Progenitor cell of endocrine pancreas (in vitro differentiated cells): ENCODE measurements at regions not wholly inside any gene's neighbourhood (a gene's known extent, or its start where the extent isn't known, plus 50 kb on each side); places are given as distances from the start of the nearest gene placed in this dataset.

Source experiments
- DNase-seq: peaks from one replicate; pipeline ENCODE4 v3.0.0; 2021; ENCODE audit warnings: low spot score; ENCODE audit not compliant: unreplicated experiment
- H3K27ac Mint-ChIP-seq: 2 replicates; pipeline ENCODE4 v1.8.0; 2021; ENCODE audit warnings: mild to moderate bottlenecking, moderate library complexity, mixed read lengths
- H3K27me3 Mint-ChIP-seq: 2 replicates; pipeline ENCODE4 v1.8.0; 2021; ENCODE audit warnings: mixed read lengths
- H3K36me3 Mint-ChIP-seq: 2 replicates; pipeline ENCODE4 v1.8.0; 2022; ENCODE audit warnings: mixed read lengths; ENCODE audit not compliant: insufficient read depth
- H3K4me1 Mint-ChIP-seq: 2 replicates; pipeline ENCODE4 v1.8.0; 2021; ENCODE audit warnings: low read depth, mixed read lengths
- H3K4me3 Mint-ChIP-seq: 2 replicates; pipeline ENCODE4 v1.8.0; 2021; ENCODE audit warnings: low read depth, mild to moderate bottlenecking, moderate library complexity, mixed read lengths
- H3K9me3 Mint-ChIP-seq: 2 replicates; pipeline ENCODE4 v1.8.0; 2021; ENCODE audit warnings: low read depth, mixed read lengths
- CTCF ChIP-seq: fragments of 200-600 bp; sonication (generic); IDR thresholded peaks from one replicate; pipeline ENCODE4 v1.5.0; 2021; ENCODE audit warnings: antibody characterized with exemption, mild to moderate bottlenecking; ENCODE audit not compliant: unreplicated experiment

- no peak for DNase-seq
- no peak for TF ChIP-seq CTCF
- Mint-ChIP-seq H3K27ac (no peak overlapping the region), H3K27me3 (no peaks in the 10 kb centered on the region), H3K4me3 (no peak overlapping the region), H3K9me3 (no peaks in the 10 kb centered on the region), H3K36me3 (no peaks in the 10 kb centered on the region), H3K4me1 (peaks cover 4% of the 10 kb centered on the region)
These were observed 234.0 kb upstream of the ITGA4 start for GRCh38 chr2:181223234-181223633.

GRCh38 chr2:181224866-181225265 is 232.3 kb upstream of the ITGA4 start:
- no peak overlapping the region for H3K27ac Mint-ChIP-seq
- no peak for TF ChIP-seq CTCF
- H3K4me3 Mint-ChIP-seq: no peak overlapping the region
- H3K36me3 Mint-ChIP-seq: no peaks in the 10 kb centered on the region
- H3K9me3 Mint-ChIP-seq: no peaks in the 10 kb centered on the region
- peaks cover 4% of the 10 kb centered on the region for H3K4me1 Mint-ChIP-seq
- no peak for DNase-seq
- H3K27me3 Mint-ChIP-seq: no peaks in the 10 kb centered on the region

GRCh38 chr2:181228661-181229060 is 228.5 kb upstream of the ITGA4 start:
- Mint-ChIP-seq H3K4me3 (no peak overlapping the region), H3K9me3 (no peaks in the 10 kb centered on the region), H3K27me3 (no peaks in the 10 kb centered on the region), H3K4me1 (peaks cover 4% of the 10 kb centered on the region), H3K27ac (no peak overlapping the region), H3K36me3 (no peaks in the 10 kb centered on the region)
- no peak for DNase-seq
- no peak for TF ChIP-seq CTCF

- TF ChIP-seq CTCF: no peak
- H3K4me3 Mint-ChIP-seq: no peak overlapping the region
- no peak overlapping the region for H3K27ac Mint-ChIP-seq
- no peak for DNase-seq
- no peaks in the 10 kb centered on the region for H3K36me3 Mint-ChIP-seq
- H3K4me1 Mint-ChIP-seq: no peaks in the 10 kb centered on the region
- H3K9me3 Mint-ChIP-seq: no peaks in the 10 kb centered on the region
- H3K27me3 Mint-ChIP-seq: no peaks in the 10 kb centered on the region
These were observed 226.0 kb upstream of the ITGA4 start for GRCh38 chr2:181231151-181231550.

- no peak overlapping the region for H3K27ac Mint-ChIP-seq
- no peak for TF ChIP-seq CTCF
- no peak overlapping the region for H3K4me3 Mint-ChIP-seq
- no peaks in the 10 kb centered on the region for H3K27me3 Mint-ChIP-seq
- H3K4me1 Mint-ChIP-seq: no peaks in the 10 kb centered on the region
- no peak for DNase-seq
- H3K9me3 Mint-ChIP-seq: no peaks in the 10 kb centered on the region
- H3K36me3 Mint-ChIP-seq: no peaks in the 10 kb centered on the region
These were observed 225.1 kb upstream of the ITGA4 start for GRCh38 chr2:181231886-181232621.
